GM12878 (cell line): ENCODE measurements at regions not wholly inside any gene's neighbourhood (a gene's known extent, or its start where the extent isn't known, plus 50 kb on each side); places are given as distances from the start of the nearest gene placed in this dataset.

Experiments
- ATAC-seq: fragments of 200-7000 bp; cut with Tn5 transposase; 3 replicates; pipeline ENCODE4 v1.9.1; 2020; ENCODE audit warnings: mild to moderate bottlenecking, moderate library complexity
- BruUV-seq: library from RNA; stranded (reverse); fragments of 400-500 nt; replicated peaks from 2 replicates; lab custom pipeline; 2021; lab: Mats Ljungman, UMichigan
- CTCF ChIA-PET: fragments of 300-600 bp; sonication (Branson Sonifier 250); formaldehyde crosslinking; extraction: SDS; loops from one replicate; lab custom pipeline; 2021; ENCODE audit warnings: inconsistent platforms; lab: Yijun Ruan, JAX
- POLR2A ChIA-PET: fragments of 350-600 bp; formaldehyde crosslinking; extraction: SDS; loops from one replicate; lab custom pipeline; 2021; ENCODE audit warnings: inconsistent platforms; lab: Charles Lee
- RAD21 ChIA-PET: fragments of 300-600 bp; sonication (Branson Sonifier 250); formaldehyde crosslinking; loops from one replicate; lab custom pipeline; 2023; ENCODE audit warnings: antibody characterized with exemption; ENCODE audit not compliant: unreplicated experiment; lab: Charles Lee
- SMC1A ChIA-PET: fragments of 300-600 bp; sonication (Branson Sonifier 250); formaldehyde crosslinking; loops from one replicate; lab custom pipeline; 2023; ENCODE audit not compliant: unreplicated experiment, uncharacterized antibody; lab: Charles Lee
- DNase-seq: peaks from one replicate; pipeline ENCODE4 v3.0.0-alpha.2; 2011; ENCODE audit warnings: low read depth, low spot score
- FAIRE-seq: peaks from 3 replicates; lab custom pipeline; 2011; peaks lifted over from hg19 to GRCh38; lab: Jason Lieb, UNC
- H2AFZ ChIP-seq: 2 replicates; pipeline ENCODE4 v1.6.0; 2011; ENCODE audit warnings: low read depth, low read length, control low read depth; ENCODE audit not compliant: control insufficient read depth
- H3K27ac ChIP-seq: 2 replicates; pipeline ENCODE4 v1.5.1; 2011; ENCODE audit warnings: control low read depth; ENCODE audit not compliant: control insufficient read depth, insufficient read depth
- H3K27me3 ChIP-seq, 2 experiments: replicated peaks in 1 of 2; 2 replicates each; pipeline versions ENCODE4 v1.6.0 to v1.6.1; 2011; ENCODE audit warnings: low read length in 1 of 2; ENCODE audit not compliant: control insufficient read depth in 2 of 2, insufficient read depth in 2 of 2
- H3K36me3 ChIP-seq, 2 experiments: 2 replicates each; pipeline ENCODE4 v1.5.1; 2011; ENCODE audit warnings: low read length in 1 of 2; ENCODE audit not compliant: control insufficient read depth in 2 of 2, insufficient read depth in 2 of 2
- H3K4me1 ChIP-seq: 2 replicates; pipeline ENCODE4 v1.6.1; 2011; ENCODE audit warnings: mild to moderate bottlenecking, low read length, moderate library complexity, mixed read lengths; ENCODE audit not compliant: control insufficient read depth, insufficient read depth
- H3K4me2 ChIP-seq: 2 replicates; pipeline ENCODE4 v1.6.0; 2011; ENCODE audit warnings: control low read depth; ENCODE audit not compliant: control insufficient read depth, insufficient read depth
- H3K4me3 ChIP-seq: fragments of 200-600 bp; sonication (generic); 2 replicates; pipeline ENCODE4 v1.5.1; 2016
- H3K79me2 ChIP-seq: 2 replicates; pipeline ENCODE4 v1.6.0; 2011; ENCODE audit warnings: low read length; ENCODE audit not compliant: control insufficient read depth, insufficient read depth
- H3K9ac ChIP-seq: 2 replicates; pipeline ENCODE4 v1.8.0; 2011; ENCODE audit warnings: low read length, control low read depth, mixed read lengths; ENCODE audit not compliant: control insufficient read depth, insufficient read depth
- H3K9me3 ChIP-seq: replicated peaks from 3 replicates; pipeline ENCODE4 v1.5.1; 2011; ENCODE audit warnings: mild to moderate bottlenecking, low read length; ENCODE audit not compliant: control insufficient read depth, insufficient read depth
- H4K20me1 ChIP-seq: 2 replicates; pipeline ENCODE4 v1.6.0; 2011; ENCODE audit not compliant: control insufficient read depth, insufficient read depth
- ASH2L ChIP-seq: fragments of 300-600, 200-600 bp; sonication (generic); IDR thresholded peaks from 2 replicates; pipeline ENCODE4 v1.6.1; 2017; ENCODE audit warnings: low read depth, mild to moderate bottlenecking, borderline replicate concordance
- IRF3 ChIP-seq: fragments of 450-650 bp; IDR thresholded peaks from 2 replicates; pipeline ENCODE4 v1.6.1; 2014; ENCODE audit warnings: mild to moderate bottlenecking
- MLLT1 ChIP-seq: fragments of 450-650 bp; IDR thresholded peaks from 2 replicates; pipeline ENCODE4 v1.6.1; 2016; ENCODE audit warnings: mild to moderate bottlenecking
- NR2C2 ChIP-seq: IDR thresholded peaks from 2 replicates; pipeline ENCODE4 v1.6.1; 2011; ENCODE audit warnings: borderline replicate concordance, low read depth; ENCODE audit not compliant: control insufficient read depth, insufficient read length
- PML ChIP-seq: IDR thresholded peaks from 2 replicates; pipeline ENCODE4 v1.6.1; 2012; ENCODE audit warnings: low read length, inconsistent platforms
- RELB ChIP-seq: fragments of 450-650 bp; IDR thresholded peaks from 2 replicates; pipeline ENCODE4 v1.6.1; 2017; ENCODE audit warnings: low read depth, mild to moderate bottlenecking, moderate library complexity
- TCF12 ChIP-seq: IDR thresholded peaks from 2 replicates; pipeline ENCODE4 v1.6.1; 2011; ENCODE audit warnings: low read depth, mild to moderate bottlenecking, low read length
- TCF7 ChIP-seq: IDR thresholded peaks from 2 replicates; pipeline ENCODE4 v1.6.1; 2014; ENCODE audit warnings: antibody characterized with exemption, borderline replicate concordance
- USF2 ChIP-seq: IDR thresholded peaks from 2 replicates; pipeline ENCODE4 v1.6.1; 2011; ENCODE audit warnings: low read depth, low read length, improper control_type of control experiment, borderline replicate concordance
- WGBS: methylation state at CpG from one replicate; pipeline ENCODE4 v1.1.6; 2016; ENCODE audit warnings: low lambda C conversion rate; ENCODE audit not compliant: insufficient replicate concordance, insufficient coverage; ENCODE audit errors: missing lambda C conversion rate; 5-methylcytosine and 5-hydroxymethylcytosine counted together
- in situ Hi-C: fragments of 300-500 bp; cut with MboI; formaldehyde crosslinking; loops from 9 replicates; pipeline ENCODE4 v1.14.3; 2018; ENCODE audit warnings: mixed read lengths
- intact Hi-C: fragments of 100-400 bp; cut with micrococcal nuclease; formaldehyde crosslinking; loops from one replicate; pipeline ENCODE4 v1.14.2; 2022; ENCODE audit not compliant: unreplicated experiment

- ChIA-PET SMC1A (no interaction called here), CTCF (no interaction called here), POLR2A (no interaction called here), RAD21 (no interaction called here)
- FAIRE-seq (no peak), DNase-seq (no peak), ATAC-seq (no peak)
- H3K27me3 ChIP-seq: no peaks in the 10 kb centered on the region
- H3K9ac ChIP-seq: no peak overlapping the region
- H3K79me2 ChIP-seq: no peaks in the 10 kb centered on the region
- no peaks in the 10 kb centered on the region for H3K4me1 ChIP-seq
- no TSS peak for BruUV-seq
- H3K4me2 ChIP-seq: no peak overlapping the region
- H3K36me3 ChIP-seq: no peaks in the 10 kb centered on the region
- H4K20me1 ChIP-seq: no peaks in the 10 kb centered on the region
- 0% methylated on average over 1 of the region's 1 CpG for WGBS
- no peak overlapping the region for H2AFZ ChIP-seq
- H3K4me3 ChIP-seq: no peak overlapping the region
- H3K9me3 ChIP-seq: no peaks in the 10 kb centered on the region; the same call in 2 of the 3 replicates
- in situ Hi-C loops: no loop called here
- no peak for TF ChIP-seq RELB
- TF ChIP-seq TCF7: no peak
- no peak for TF ChIP-seq IRF3
- TF ChIP-seq MLLT1: no peak
- TF ChIP-seq USF2: no peak
- TF ChIP-seq ASH2L: no peak
- TF ChIP-seq TCF12: no peak
- no peak for TF ChIP-seq PML
- TF ChIP-seq NR2C2: no peak
- no peak overlapping the region for H3K27ac ChIP-seq
- intact Hi-C loops: no loop called here
Observed at GRCh38 chr4:188372058-188372457, 232.8 kb downstream of the TRIML1 start.
